ENCODE measurements at regions not wholly inside any gene's neighbourhood (a gene's known extent, or its start where the extent isn't known, plus 50 kb on each side); places are given as distances from the start of the nearest gene placed in this dataset.
"Not testable (repeated sequence)": the region's sequence is repeated elsewhere in the genome, so short reads cannot be mapped to it uniquely, and the experiment has no call there.

- DNase-seq (ENCODE audit: low read depth in 3 of 3): no peak
Measured at GRCh38 chr5:89850513-89850865, 559.1 kb downstream of the CETN3 start.

- no peak for DNase-seq (ENCODE audit: low read depth in 3 of 3)
Measured at GRCh38 chr5:89849830-89850512, 559.6 kb downstream of the CETN3 start.

- DNase-seq (ENCODE audit: low read depth in 3 of 3): no peak
Measured at GRCh38 chr5:89847743-89848142, 561.8 kb downstream of the CETN3 start.

GRCh38 chr5:89844548-89844947, 565.0 kb downstream of the CETN3 start:
- no peak for DNase-seq (ENCODE audit: low read depth in 3 of 3)

GRCh38 chr5:89842531-89842930, 567.0 kb downstream of the CETN3 start:
- DNase-seq (ENCODE audit: low read depth in 3 of 3): no peak

- no peak for DNase-seq (ENCODE audit: low read depth in 3 of 3)
Measured at GRCh38 chr5:89840906-89841305, 568.6 kb downstream of the CETN3 start.

- no peak for DNase-seq (ENCODE audit: low read depth in 3 of 3)
Measured at GRCh38 chr5:89830691-89831090, 578.9 kb downstream of the CETN3 start.

GRCh38 chr5:89827960-89828359, 581.6 kb downstream of the CETN3 start:
- DNase-seq (ENCODE audit: low read depth in 3 of 3): no peak

GRCh38 chr5:89827359-89827758, 582.2 kb downstream of the CETN3 start:
- no peak for DNase-seq (ENCODE audit: low read depth in 3 of 3)

- no peak for DNase-seq (ENCODE audit: low read depth in 3 of 3)
Measured at GRCh38 chr5:89826938-89827337, 582.6 kb downstream of the CETN3 start.

- DNase-seq (ENCODE audit: low read depth in 3 of 3): no peak
Measured at GRCh38 chr5:89823046-89823445, 586.5 kb downstream of the CETN3 start.

GRCh38 chr5:89817841-89818240, 591.7 kb downstream of the CETN3 start:
- DNase-seq (ENCODE audit: low read depth in 3 of 3): no peak

- DNase-seq (ENCODE audit: low read depth in 3 of 3): no peak
Measured at GRCh38 chr5:89816038-89816437, 593.5 kb downstream of the CETN3 start.

GRCh38 chr5:89800735-89801134, 608.8 kb downstream of the CETN3 start:
- DNase-seq (ENCODE audit: low read depth in 3 of 3): not testable (repeated sequence)

- not testable (repeated sequence) for DNase-seq (ENCODE audit: low read depth in 3 of 3)
Measured at GRCh38 chr5:89794504-89794903, 615.1 kb downstream of the CETN3 start.

GRCh38 chr5:89779734-89780133, 629.8 kb downstream of the CETN3 start:
- DNase-seq (ENCODE audit: low read depth in 3 of 3): not testable (repeated sequence)

GRCh38 chr5:89777758-89778157, 631.8 kb downstream of the CETN3 start:
- DNase-seq (ENCODE audit: low read depth in 3 of 3): no peak

- DNase-seq (ENCODE audit: low read depth in 3 of 3): no peak
Measured at GRCh38 chr5:89769975-89770374, 639.6 kb downstream of the CETN3 start.

- no peak for DNase-seq (ENCODE audit: low read depth in 3 of 3)
Measured at GRCh38 chr5:89759802-89760201, 649.8 kb downstream of the CETN3 start.

GRCh38 chr5:89758146-89758545, 651.4 kb downstream of the CETN3 start:
- DNase-seq (ENCODE audit: low read depth in 3 of 3): no peak

GRCh38 chr5:89756955-89757354, 652.6 kb downstream of the CETN3 start:
- DNase-seq (ENCODE audit: low read depth in 3 of 3): no peak

GRCh38 chr5:89755024-89755423, 654.5 kb downstream of the CETN3 start:
- DNase-seq (ENCODE audit: low read depth in 3 of 3): no peak

GRCh38 chr5:89735082-89735481, 674.5 kb downstream of the CETN3 start:
- no peak for DNase-seq (ENCODE audit: low read depth in 3 of 3)

- DNase-seq (ENCODE audit: low read depth in 3 of 3): no peak
Measured at GRCh38 chr5:89733772-89734171, 675.8 kb downstream of the CETN3 start.
